IMR-90 (cell line): ENCODE measurements at regions not wholly inside any gene's neighbourhood (a gene's known extent, or its start where the extent isn't known, plus 50 kb on each side); places are given as distances from the start of the nearest gene placed in this dataset.

Experiments used
- ATAC-seq: fragments of 200-7000 bp; cut with Tn5 transposase; 2 replicates; pipeline ENCODE4 v1.9.1; 2020; ENCODE audit warnings: low read depth, mild to moderate bottlenecking, moderate library complexity
- BruUV-seq: library from RNA; stranded (reverse); fragments of 400-500 nt; replicated peaks from 2 replicates; lab custom pipeline; 2021; lab: Mats Ljungman, UMichigan
- CTCF ChIA-PET: fragments of 300-600 bp; formaldehyde crosslinking; extraction: SDS; loops from one replicate; lab custom pipeline; 2021; ENCODE audit warnings: antibody characterized with exemption; lab: Yijun Ruan, JAX
- POLR2A ChIA-PET: fragments of 300-600 bp; sonication (Branson Sonifier 250); formaldehyde crosslinking; loops from one replicate; lab custom pipeline; 2022; ENCODE audit warnings: antibody characterized with exemption; ENCODE audit not compliant: unreplicated experiment; lab: Charles Lee
- DNase-seq: peaks from one replicate; pipeline ENCODE4 v3.0.0; 2013
- H2AFZ ChIP-seq: replicated peaks from 2 replicates; pipeline ENCODE3; 2013; ENCODE audit warnings: low read length, mild to moderate bottlenecking; ENCODE audit not compliant: poor library complexity
- H2AK5ac ChIP-seq: 2 replicates; pipeline ENCODE4 v1.6.1; 2013; ENCODE audit warnings: low read depth, low read length, inconsistent platforms
- H2AK9ac ChIP-seq: replicated peaks from 2 replicates; pipeline ENCODE3; 2013; ENCODE audit warnings: mild to moderate bottlenecking, low read depth, low read length, moderate library complexity; ENCODE audit not compliant: poor library complexity
- H2BK120ac ChIP-seq: 2 replicates; pipeline ENCODE4 v1.6.1; 2013; ENCODE audit warnings: low read depth, low read length, inconsistent platforms
- H2BK15ac ChIP-seq: 3 replicates; pipeline ENCODE4 v1.6.1; 2013; ENCODE audit warnings: low read depth, low read length, inconsistent platforms
- H2BK20ac ChIP-seq: 2 replicates; pipeline ENCODE4 v1.6.1; 2013; ENCODE audit warnings: low read depth, mild to moderate bottlenecking, inconsistent platforms, low read length, moderate library complexity
- H2BK5ac ChIP-seq: 2 replicates; pipeline ENCODE4 v1.6.1; 2013; ENCODE audit warnings: mild to moderate bottlenecking, low read depth, low read length, inconsistent platforms; ENCODE audit not compliant: poor library complexity, severe bottlenecking
- H3K14ac ChIP-seq: replicated peaks from 2 replicates; pipeline ENCODE4 v1.6.1; 2013; ENCODE audit warnings: low read depth, low read length, inconsistent platforms
- H3K18ac ChIP-seq: 2 replicates; pipeline ENCODE4 v1.6.1; 2013; ENCODE audit warnings: low read depth, low read length, control low read depth
- H3K23ac ChIP-seq: 2 replicates; pipeline ENCODE4 v1.6.1; 2013; ENCODE audit warnings: low read depth, low read length, inconsistent platforms
- H3K27ac ChIP-seq: 2 replicates; pipeline ENCODE4 v1.5.1; 2013; ENCODE audit warnings: mild to moderate bottlenecking, control low read depth, low read length; ENCODE audit not compliant: insufficient read depth
- H3K27me3 ChIP-seq: 2 replicates; pipeline ENCODE4 v1.6.1; 2013; ENCODE audit warnings: low read length; ENCODE audit not compliant: control insufficient read depth, insufficient read depth
- H3K36me3 ChIP-seq: 2 replicates; pipeline ENCODE4 v1.6.1; 2013; ENCODE audit warnings: low read length, mixed read lengths; ENCODE audit not compliant: control insufficient read depth, insufficient read depth
- H3K4ac ChIP-seq: 2 replicates; pipeline ENCODE4 v1.6.1; 2013; ENCODE audit warnings: low read depth, low read length, inconsistent platforms
- H3K4me1 ChIP-seq: 2 replicates; pipeline ENCODE4 v1.6.1; 2013; ENCODE audit warnings: low read length, mixed read lengths; ENCODE audit not compliant: control insufficient read depth, insufficient read depth
- H3K4me2 ChIP-seq: 2 replicates; pipeline ENCODE4 v1.6.1; 2013; ENCODE audit warnings: low read depth, mild to moderate bottlenecking, control low read depth, low read length, moderate library complexity
- H3K4me3 ChIP-seq: 2 replicates; pipeline ENCODE4 v1.5.1; 2013; ENCODE audit warnings: low read depth, mild to moderate bottlenecking, control low read depth, low read length, moderate library complexity; ENCODE audit not compliant: insufficient read depth
- H3K56ac ChIP-seq: 2 replicates; pipeline ENCODE4 v1.6.1; 2013; ENCODE audit warnings: low read length, inconsistent platforms; ENCODE audit not compliant: insufficient read depth; ENCODE audit errors: extremely low read depth
- H3K79me1 ChIP-seq, 2 experiments: 2 replicates each; pipeline ENCODE4 v1.6.1; 2013; ENCODE audit warnings: low read length in 2 of 2, inconsistent platforms in 1 of 2, low read depth in 1 of 2
- H3K9ac ChIP-seq: 2 replicates; pipeline ENCODE4 v1.6.1; 2013; ENCODE audit warnings: low read depth, low read length, control low read depth
- H3K9me1 ChIP-seq: 2 replicates; pipeline ENCODE4 v1.6.1; 2013; ENCODE audit warnings: low read length, inconsistent platforms; ENCODE audit not compliant: insufficient read depth
- H3K9me3 ChIP-seq: 2 replicates; pipeline ENCODE4 v1.6.1; 2013; ENCODE audit warnings: low read length; ENCODE audit not compliant: control insufficient read depth, insufficient read depth
- H4K20me1 ChIP-seq: 2 replicates; pipeline ENCODE4 v1.6.1; 2013; ENCODE audit warnings: low read length, inconsistent platforms; ENCODE audit not compliant: insufficient read depth
- H4K5ac ChIP-seq: 2 replicates; pipeline ENCODE4 v1.6.1; 2013; ENCODE audit warnings: mild to moderate bottlenecking, low read depth, low read length, control low read depth
- H4K8ac ChIP-seq, 2 experiments: 2 replicates each; pipeline ENCODE4 v1.6.1; 2013; ENCODE audit warnings: low read depth in 2 of 2, low read length in 2 of 2, control low read depth in 1 of 2, inconsistent platforms in 1 of 2
- H4K91ac ChIP-seq: 2 replicates; pipeline ENCODE4 v1.6.1; 2013; ENCODE audit warnings: low read depth, low read length, inconsistent platforms; ENCODE audit not compliant: insufficient read depth
- BHLHE40 ChIP-seq: fragments of 150-350 bp; IDR thresholded peaks from 2 replicates; pipeline ENCODE4 v1.6.1; 2016; ENCODE audit warnings: mild to moderate bottlenecking, low read depth, low read length
- CTCF ChIP-seq: conservative IDR thresholded peaks from 2 replicates; pipeline ENCODE4 v1.5.1; 2012; ENCODE audit warnings: mild to moderate bottlenecking, low read depth, low read length, improper control_type of control experiment
- FOS ChIP-seq: fragments of 150-350 bp; IDR thresholded peaks from 2 replicates; pipeline ENCODE4 v1.6.1; 2016; ENCODE audit warnings: low read depth, low read length
- MAFK ChIP-seq: IDR thresholded peaks from 2 replicates; pipeline ENCODE4 v1.6.1; 2012; ENCODE audit warnings: low read depth, low read length, improper control_type of control experiment
- NFE2L2 ChIP-seq: fragments of 150-350 bp; IDR thresholded peaks from 2 replicates; pipeline ENCODE4 v1.6.1; 2016; ENCODE audit warnings: low read depth, mild to moderate bottlenecking, low read length
- RAD21 ChIP-seq: IDR thresholded peaks from 2 replicates; pipeline ENCODE4 v1.6.1; 2012; ENCODE audit warnings: low read length, improper control_type of control experiment
- RFX5 ChIP-seq: IDR thresholded peaks from 2 replicates; pipeline ENCODE4 v1.8.0; 2012; ENCODE audit warnings: low read depth, mild to moderate bottlenecking, low read length, moderate library complexity
- WGBS, 2 experiments: methylation state at CpG; one replicate each; pipeline versions ENCODE4 v1.1.5 to v1.1.7; 2013; ENCODE audit warnings: missing lambda C conversion rate in 2 of 2; ENCODE audit not compliant: insufficient read length in 1 of 2; ENCODE audit errors: extremely low coverage in 2 of 2; 5-methylcytosine and 5-hydroxymethylcytosine counted together
- dilution Hi-C: fragments of 300-500 bp; cut with HindIII; formaldehyde crosslinking; loops from one replicate; pipeline ENCODE4 v1.14.3; 2018; ENCODE audit warnings: low sequenced_read_pairs; ENCODE audit not compliant: unreplicated experiment
- in situ Hi-C: fragments of 300-500 bp; cut with MboI; formaldehyde crosslinking; loops from 3 replicates; pipeline ENCODE4 v1.14.3; 2019; ENCODE audit warnings: low sequenced_read_pairs, inconsistent platforms, mixed read lengths
- intact Hi-C: fragments of 100-400 bp; cut with micrococcal nuclease; formaldehyde crosslinking; loops from 2 replicates; pipeline ENCODE4 v1.10.0; 2022

- H3K27me3 ChIP-seq: no peaks in the 10 kb centered on the region
- CTCF ChIA-PET: interaction anchor here (0.5 kb wide), 1 partner anchor 15 kb away, joined by 3 read pairs; no protein-coding TSS in a partner anchor
- H4K91ac ChIP-seq: no peak overlapping the region
- dilution Hi-C loops (no loop called here), in situ Hi-C loops (no loop called here), intact Hi-C loops (loop anchor here (10.0 kb wide), 1 partner anchor 299 kb away; no protein-coding TSS in a partner anchor)
- H3K4ac ChIP-seq: no peak overlapping the region
- 0 out of 2 replicates have a peak, but pooled peaks cover 2% of the 10 kb centered on the region for H3K9me1 ChIP-seq
- ATAC-seq (peak; percentile 51), DNase-seq (peak; percentile 18)
- H3K4me1 ChIP-seq: peaks cover 5% of the 10 kb centered on the region; the same call in 1 of the 2 replicates
- no peak overlapping the region for H2AK5ac ChIP-seq
- no peak overlapping the region for H4K8ac ChIP-seq
- POLR2A ChIA-PET: no interaction called here
- H3K79me1 ChIP-seq: no peaks in the 10 kb centered on the region
- H2BK120ac ChIP-seq: no peak overlapping the region
- no peak overlapping the region for H3K4me2 ChIP-seq
- no peaks in the 10 kb centered on the region for H3K9me3 ChIP-seq
- no peak overlapping the region for H2AFZ ChIP-seq
- no CpG with 5 or more reads among the region's 2 CpGs for WGBS, 2 experiments
- no peak overlapping the region for H3K27ac ChIP-seq
- no peaks in the 10 kb centered on the region for H3K36me3 ChIP-seq
- 0 out of 2 replicates have a peak overlapping the region, but pooled peaks have one; percentile 18 for H2BK20ac ChIP-seq
- no peaks in the 10 kb centered on the region for H4K20me1 ChIP-seq
- H2BK5ac ChIP-seq: no peak overlapping the region
- no peak overlapping the region for H3K23ac ChIP-seq
- H3K56ac ChIP-seq: no peak overlapping the region
- H2BK15ac ChIP-seq: no peak overlapping the region
- no peak overlapping the region for H3K9ac ChIP-seq
- no peak overlapping the region for H3K14ac ChIP-seq
- TF ChIP-seq BHLHE40 (no peak), FOS (no peak), NFE2L2 (no peak), RFX5 (no peak), RAD21 (no peak), CTCF (no peak), MAFK (no peak)
- no peak overlapping the region for H2AK9ac ChIP-seq
- no TSS peak for BruUV-seq
- no peak overlapping the region for H4K5ac ChIP-seq
- H3K18ac ChIP-seq: no peak overlapping the region
- no peak overlapping the region for H3K4me3 ChIP-seq
Observed at GRCh38 chr1:56185493-56185892, 393.9 kb downstream of the PLPP3 start.
